ENCODE measurements at regions not wholly inside any gene's neighbourhood (a gene's known extent, or its start where the extent isn't known, plus 50 kb on each side); places are given as distances from the start of the nearest gene placed in this dataset.

DNA sequence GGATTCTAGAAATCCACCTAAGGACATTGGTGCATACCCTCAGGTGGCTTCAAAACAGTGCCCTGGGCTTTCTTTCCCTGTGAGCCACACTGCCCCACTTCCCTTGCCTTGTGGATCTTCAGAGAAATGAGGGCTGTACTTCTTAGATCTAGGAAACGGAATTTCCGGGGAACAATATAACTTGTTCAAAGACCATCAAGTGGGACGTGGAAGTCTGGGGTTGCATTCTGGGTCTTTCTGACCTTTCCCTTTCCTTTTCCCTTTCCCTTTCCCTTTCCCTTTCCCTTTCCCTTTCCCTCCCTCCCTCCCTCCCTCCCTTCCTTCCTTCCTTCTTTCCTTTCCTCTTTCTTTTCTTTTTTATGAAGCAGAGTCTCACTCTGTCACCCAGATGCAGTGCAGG is 97.1 kb upstream of the SALL1 start:
- Histone ChIP-seq H3K27me3 (ENCODE audit: low read depth, low read length) (no peaks in the 10 kb centered on the region), H3K4me3 (ENCODE audit: low read length) (no peak overlapping the region), H3K9me3 (ENCODE audit: insufficient read depth, low read length) (no peaks in the 10 kb centered on the region), H3K4me1 (ENCODE audit: low read length) (no peaks in the 10 kb centered on the region), H3K4me2 (ENCODE audit: low read length) (no peak overlapping the region), H3K27ac (ENCODE audit: low read length) (no peak overlapping the region), H3K9ac (ENCODE audit: low read length) (no peak overlapping the region), H4K20me1 (ENCODE audit: insufficient read depth, low read length) (no peaks in the 10 kb centered on the region), H3K79me2 (ENCODE audit: low read length) (no peaks in the 10 kb centered on the region), H2AFZ (ENCODE audit: low read depth, low read length) (no peak overlapping the region), H3K36me3 (replicated peaks; ENCODE audit: low read depth, low read length) (no peaks in the 10 kb centered on the region)
- TF ChIP-seq, protein P1, sequence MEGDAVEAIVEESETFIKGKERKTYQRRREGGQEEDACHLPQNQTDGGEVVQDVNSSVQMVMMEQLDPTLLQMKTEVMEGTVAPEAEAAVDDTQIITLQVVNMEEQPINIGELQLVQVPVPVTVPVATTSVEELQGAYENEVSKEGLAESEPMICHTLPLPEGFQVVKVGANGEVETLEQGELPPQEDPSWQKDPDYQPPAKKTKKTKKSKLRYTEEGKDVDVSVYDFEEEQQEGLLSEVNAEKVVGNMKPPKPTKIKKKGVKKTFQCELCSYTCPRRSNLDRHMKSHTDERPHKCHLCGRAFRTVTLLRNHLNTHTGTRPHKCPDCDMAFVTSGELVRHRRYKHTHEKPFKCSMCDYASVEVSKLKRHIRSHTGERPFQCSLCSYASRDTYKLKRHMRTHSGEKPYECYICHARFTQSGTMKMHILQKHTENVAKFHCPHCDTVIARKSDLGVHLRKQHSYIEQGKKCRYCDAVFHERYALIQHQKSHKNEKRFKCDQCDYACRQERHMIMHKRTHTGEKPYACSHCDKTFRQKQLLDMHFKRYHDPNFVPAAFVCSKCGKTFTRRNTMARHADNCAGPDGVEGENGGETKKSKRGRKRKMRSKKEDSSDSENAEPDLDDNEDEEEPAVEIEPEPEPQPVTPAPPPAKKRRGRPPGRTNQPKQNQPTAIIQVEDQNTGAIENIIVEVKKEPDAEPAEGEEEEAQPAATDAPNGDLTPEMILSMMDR (IDR thresholded peaks at IDR 0.05; ENCODE audit: low read depth, low read length) = no peak
- TF ChIP-seq EZH2phosphoT487 (IDR thresholded peaks at IDR 0.05; ENCODE audit: low read depth) = no peak

DNA sequence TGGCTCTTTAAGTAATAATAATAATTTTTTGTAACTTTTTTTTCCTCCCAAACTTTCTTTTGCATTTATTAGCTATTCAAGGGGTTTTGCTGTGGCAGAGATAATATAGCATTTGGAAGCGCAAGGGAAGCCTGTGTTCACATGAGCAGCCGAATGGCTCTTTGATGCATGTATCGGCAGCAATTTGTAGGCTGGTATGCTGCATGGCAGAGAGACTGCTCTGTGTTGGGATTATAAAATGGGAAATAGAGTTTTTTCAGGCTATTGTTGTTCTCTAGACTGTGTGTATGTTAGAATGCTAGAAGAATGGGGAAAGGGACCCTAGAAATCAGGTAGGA is 94.6 kb upstream of the SALL1 start:
- no peak overlapping the region for H3K9ac ChIP-seq (ENCODE audit: low read length)
- no peaks in the 10 kb centered on the region for H3K4me1 ChIP-seq (ENCODE audit: low read length)
- H3K79me2 ChIP-seq (ENCODE audit: low read length) = no peaks in the 10 kb centered on the region
- H3K9me3 ChIP-seq (ENCODE audit: insufficient read depth, low read length) = no peaks in the 10 kb centered on the region
- H3K4me3 ChIP-seq (ENCODE audit: low read length) = no peak overlapping the region
- H4K20me1 ChIP-seq (ENCODE audit: insufficient read depth, low read length) = no peaks in the 10 kb centered on the region
- TF ChIP-seq, protein P1 (IDR thresholded peaks at IDR 0.05; ENCODE audit: low read depth, low read length) = no peak
- no peak for TF ChIP-seq EZH2phosphoT487 (IDR thresholded peaks at IDR 0.05; ENCODE audit: low read depth)
- no peak overlapping the region for H2AFZ ChIP-seq (ENCODE audit: low read depth, low read length)
- H3K36me3 ChIP-seq (replicated peaks; ENCODE audit: low read depth, low read length) = no peaks in the 10 kb centered on the region
- H3K27me3 ChIP-seq (ENCODE audit: low read depth, low read length) = no peaks in the 10 kb centered on the region
- H3K4me2 ChIP-seq (ENCODE audit: low read length) = no peak overlapping the region
- no peak overlapping the region for H3K27ac ChIP-seq (ENCODE audit: low read length)

DNA sequence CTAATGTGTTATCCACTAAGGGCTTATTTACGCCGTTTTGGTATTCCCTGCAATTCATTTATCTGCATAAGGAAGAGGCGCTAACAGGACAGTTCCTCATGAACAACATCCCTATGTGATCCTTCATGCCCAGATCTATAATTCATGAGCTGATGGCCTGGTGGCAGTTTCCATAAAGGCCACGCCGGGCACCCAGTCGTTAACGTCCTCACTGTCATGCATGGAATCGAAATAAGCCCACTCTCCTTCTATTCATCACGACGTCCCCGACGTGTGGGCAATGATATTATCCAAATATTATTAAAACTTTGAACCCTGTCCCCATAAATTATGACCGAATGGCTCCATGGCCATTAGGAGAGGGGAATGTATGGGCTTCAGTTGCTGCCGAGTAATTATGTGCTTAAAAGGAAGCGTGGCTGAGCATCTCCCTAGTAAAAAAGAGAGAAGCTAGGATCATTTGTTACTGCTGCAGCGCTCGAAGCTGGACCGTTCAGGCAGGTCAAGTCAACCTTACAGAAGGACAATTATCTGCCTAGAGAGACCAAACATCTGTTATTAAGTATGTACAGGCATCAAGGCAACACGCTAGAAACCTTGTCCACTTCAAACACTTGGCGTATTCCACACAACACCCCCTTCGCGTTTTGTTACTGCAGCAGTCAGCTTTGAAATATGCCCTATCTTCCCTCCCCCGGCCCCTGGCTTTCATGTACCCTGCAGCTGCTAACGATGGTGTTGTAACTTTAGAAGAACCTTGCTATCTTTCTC is 94.0 kb upstream of the SALL1 start:
- H3K4me3 ChIP-seq (ENCODE audit: low read length) = no peak overlapping the region
- H3K79me2 ChIP-seq (ENCODE audit: low read length) = no peaks in the 10 kb centered on the region
- H2AFZ ChIP-seq (ENCODE audit: low read depth, low read length) = no peak overlapping the region
- H3K27me3 ChIP-seq (ENCODE audit: low read depth, low read length) = no peaks in the 10 kb centered on the region
- no peak overlapping the region for H3K4me2 ChIP-seq (ENCODE audit: low read length)
- H3K9ac ChIP-seq (ENCODE audit: low read length) = no peak overlapping the region
- no peak overlapping the region for H3K27ac ChIP-seq (ENCODE audit: low read length)
- TF ChIP-seq EZH2phosphoT487 (IDR thresholded peaks at IDR 0.05; ENCODE audit: low read depth) = no peak
- TF ChIP-seq, protein P1 (IDR thresholded peaks at IDR 0.05; ENCODE audit: low read depth, low read length) = no peak
- no peaks in the 10 kb centered on the region for H4K20me1 ChIP-seq (ENCODE audit: insufficient read depth, low read length)
- no peaks in the 10 kb centered on the region for H3K36me3 ChIP-seq (replicated peaks; ENCODE audit: low read depth, low read length)
- no peaks in the 10 kb centered on the region for H3K9me3 ChIP-seq (ENCODE audit: insufficient read depth, low read length)
- no peaks in the 10 kb centered on the region for H3K4me1 ChIP-seq (ENCODE audit: low read length)

DNA sequence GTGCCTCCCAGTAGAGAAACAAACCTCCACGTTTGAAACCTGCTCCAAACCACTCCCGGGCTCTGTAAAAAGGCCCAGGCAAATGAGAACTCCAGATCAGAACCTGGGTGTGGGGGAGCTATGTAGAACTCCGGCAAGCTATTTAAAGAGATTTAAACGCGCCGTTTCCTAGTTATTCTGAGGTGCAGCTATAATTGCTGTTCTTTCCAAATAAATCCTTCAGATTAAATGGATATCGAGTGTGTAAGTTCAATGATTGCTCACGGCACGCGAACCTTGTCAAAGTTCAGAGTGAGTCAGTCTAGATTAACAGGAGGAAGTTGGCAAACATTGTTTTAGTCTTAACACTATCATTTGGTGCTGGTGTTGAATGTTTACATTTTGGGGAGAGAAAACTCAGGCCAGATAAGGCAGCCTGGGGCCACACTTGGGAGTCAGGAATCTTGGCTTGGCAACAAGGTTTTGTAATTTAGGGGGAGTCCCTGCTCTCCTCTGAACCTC is 92.9 kb upstream of the SALL1 start:
- Histone ChIP-seq H3K4me1 (ENCODE audit: low read length) (no peaks in the 10 kb centered on the region), H3K79me2 (ENCODE audit: low read length) (no peaks in the 10 kb centered on the region), H4K20me1 (ENCODE audit: insufficient read depth, low read length) (no peaks in the 10 kb centered on the region), H2AFZ (ENCODE audit: low read depth, low read length) (no peak overlapping the region), H3K9me3 (ENCODE audit: insufficient read depth, low read length) (no peaks in the 10 kb centered on the region), H3K4me3 (ENCODE audit: low read length) (no peak overlapping the region), H3K27ac (ENCODE audit: low read length) (no peak overlapping the region), H3K4me2 (ENCODE audit: low read length) (no peak overlapping the region), H3K36me3 (replicated peaks; ENCODE audit: low read depth, low read length) (no peaks in the 10 kb centered on the region), H3K27me3 (ENCODE audit: low read depth, low read length) (no peaks in the 10 kb centered on the region), H3K9ac (ENCODE audit: low read length) (no peak overlapping the region)
- TF ChIP-seq, protein P1 (IDR thresholded peaks at IDR 0.05; ENCODE audit: low read depth, low read length) = no peak
- TF ChIP-seq EZH2phosphoT487 (IDR thresholded peaks at IDR 0.05; ENCODE audit: low read depth) = no peak
